ENCODE measurements at regions not wholly inside any gene's neighbourhood (a gene's known extent, or its start where the extent isn't known, plus 50 kb on each side); places are given as distances from the start of the nearest gene placed in this dataset.

- POLR2A ChIA-PET (ENCODE audit: partially characterized antibody), result no interaction called here
- CTCF ChIA-PET (ENCODE audit: partially characterized antibody), result interaction anchor here (0.6 to 2.0 kb wide), 11 partner anchors 8 to 935 kb away, joined by 3 to 11 read pairs (median 3); no protein-coding TSS in a partner anchor
- no peak for FAIRE-seq
- TF ChIP-seq, protein P1, sequence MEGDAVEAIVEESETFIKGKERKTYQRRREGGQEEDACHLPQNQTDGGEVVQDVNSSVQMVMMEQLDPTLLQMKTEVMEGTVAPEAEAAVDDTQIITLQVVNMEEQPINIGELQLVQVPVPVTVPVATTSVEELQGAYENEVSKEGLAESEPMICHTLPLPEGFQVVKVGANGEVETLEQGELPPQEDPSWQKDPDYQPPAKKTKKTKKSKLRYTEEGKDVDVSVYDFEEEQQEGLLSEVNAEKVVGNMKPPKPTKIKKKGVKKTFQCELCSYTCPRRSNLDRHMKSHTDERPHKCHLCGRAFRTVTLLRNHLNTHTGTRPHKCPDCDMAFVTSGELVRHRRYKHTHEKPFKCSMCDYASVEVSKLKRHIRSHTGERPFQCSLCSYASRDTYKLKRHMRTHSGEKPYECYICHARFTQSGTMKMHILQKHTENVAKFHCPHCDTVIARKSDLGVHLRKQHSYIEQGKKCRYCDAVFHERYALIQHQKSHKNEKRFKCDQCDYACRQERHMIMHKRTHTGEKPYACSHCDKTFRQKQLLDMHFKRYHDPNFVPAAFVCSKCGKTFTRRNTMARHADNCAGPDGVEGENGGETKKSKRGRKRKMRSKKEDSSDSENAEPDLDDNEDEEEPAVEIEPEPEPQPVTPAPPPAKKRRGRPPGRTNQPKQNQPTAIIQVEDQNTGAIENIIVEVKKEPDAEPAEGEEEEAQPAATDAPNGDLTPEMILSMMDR (IDR thresholded peaks at IDR 0.05; ENCODE audit: control extremely low read depth in 1 of 3, insufficient read depth in 1 of 3, low read depth in 1 of 3, low read length in 3 of 3), result no peak
- TF ChIP-seq JUND (IDR thresholded peaks at IDR 0.05; ENCODE audit: low read length), result no peak
- TF ChIP-seq ASH2L (IDR thresholded peaks at IDR 0.05; ENCODE audit: low read length), result no peak
- no peak for TF ChIP-seq KDM1A (IDR thresholded peaks at IDR 0.05; ENCODE audit: borderline replicate concordance, low read length)
Observed at GRCh38 chr11:32015427-32015826, 75.4 kb upstream of the RCN1 start.

More at GRCh38 chr11:32015427-32015826, 75.4 kb upstream of the RCN1 start:
- Histone ChIP-seq H2BK120ac (replicated peaks; ENCODE audit: low read depth, low read length) (no peak overlapping the region), H3K79me1 (ENCODE audit: low read depth, low read length) (no peaks in the 10 kb centered on the region), H3K23me2 (ENCODE audit: low read depth, low read length) (no peaks in the 10 kb centered on the region; the same call in 1 of the 2 replicates), H3K4ac (replicated peaks; ENCODE audit: insufficient read length, low read depth, low read length) (no peak overlapping the region), H2BK15ac (ENCODE audit: low read length) (no peak overlapping the region), H3K79me2 (ENCODE audit: control insufficient read depth in 1 of 2, insufficient read depth in 2 of 2, low read length in 2 of 2) (no peaks in the 10 kb centered on the region), H3K27me3 (replicated peaks in 1 of 4; ENCODE audit: control insufficient read depth in 3 of 4, extremely low read depth in 1 of 4, insufficient read depth in 3 of 4, low read length in 3 of 4) (no peaks in the 10 kb centered on the region), H2BK5ac (ENCODE audit: low read depth, low read length) (no peak overlapping the region), H3K23ac (ENCODE audit: insufficient read length) (no peak overlapping the region), H2AFZ (ENCODE audit: low read length) (no peak overlapping the region), H3K9ac (replicated peaks in 1 of 4; ENCODE audit: extremely low read depth in 1 of 4, low read depth in 3 of 4, low read length in 3 of 4) (no peak overlapping the region), H4K91ac (replicated peaks; ENCODE audit: insufficient read length, low read length) (no peak overlapping the region), H3K4me1 (replicated peaks in 1 of 4; ENCODE audit: control insufficient read depth in 3 of 4, insufficient read depth in 4 of 4, low read length in 3 of 4) (no peaks in the 10 kb centered on the region), H4K8ac (ENCODE audit: extremely low read depth, insufficient read depth, low read length) (no peak overlapping the region), H3K27ac (ENCODE audit: low read depth, low read length) (no peak overlapping the region), H2AK5ac (ENCODE audit: low read depth, low read length) (no peak overlapping the region), H4K5ac (ENCODE audit: insufficient read length, low read depth, low read length) (no peak overlapping the region), H4K20me1 (replicated peaks in 1 of 2; ENCODE audit: control insufficient read depth in 1 of 2, insufficient read depth in 2 of 2, low read length in 2 of 2) (no peaks in the 10 kb centered on the region), H3K4me3 (ENCODE audit: extremely low read depth in 1 of 4, insufficient read depth in 2 of 4, low read depth in 3 of 4, low read length in 4 of 4) (no peak overlapping the region), H3K4me2 (ENCODE audit: insufficient read depth in 1 of 2, low read depth in 2 of 2, low read length in 2 of 2) (no peak overlapping the region), H3K9me3 (ENCODE audit: insufficient read depth in 2 of 2, low read depth in 1 of 2, low read length in 1 of 2) (no peaks in the 10 kb centered on the region), H2BK12ac (ENCODE audit: low read depth, low read length) (no peak overlapping the region), H3K18ac (ENCODE audit: extremely low read depth, low read length) (no peak overlapping the region), H3K56ac (replicated peaks; ENCODE audit: insufficient read length, low read depth, low read length) (no peak overlapping the region), H3K36me3 (ENCODE audit: control insufficient read depth in 2 of 4, insufficient read depth in 4 of 4, low read length in 3 of 4) (no peaks in the 10 kb centered on the region), H2BK20ac (ENCODE audit: low read length) (no peak overlapping the region), H3K14ac (ENCODE audit: insufficient read length) (no peak overlapping the region)
- DNase-seq (ENCODE audit: low read depth in 1 of 2, low spot score in 2 of 2), result no peak
- 89% methylated on average over 4 of the region's 4 CpGs; no CpG with 5 or more reads in 1 of the 2 experiments for WGBS, 2 experiments (ENCODE audit: extremely low coverage in 1 of 2, insufficient coverage in 1 of 2, insufficient read length in 1 of 2, insufficient replicate concordance in 2 of 2, low coverage in 1 of 2, low lambda C conversion rate in 2 of 2, missing lambda C conversion rate in 1 of 2)

Data from H1 (cell line).